ENCODE measurements at regions not wholly inside any gene's neighbourhood (a gene's known extent, or its start where the extent isn't known, plus 50 kb on each side); places are given as distances from the start of the nearest gene placed in this dataset.

DNA sequence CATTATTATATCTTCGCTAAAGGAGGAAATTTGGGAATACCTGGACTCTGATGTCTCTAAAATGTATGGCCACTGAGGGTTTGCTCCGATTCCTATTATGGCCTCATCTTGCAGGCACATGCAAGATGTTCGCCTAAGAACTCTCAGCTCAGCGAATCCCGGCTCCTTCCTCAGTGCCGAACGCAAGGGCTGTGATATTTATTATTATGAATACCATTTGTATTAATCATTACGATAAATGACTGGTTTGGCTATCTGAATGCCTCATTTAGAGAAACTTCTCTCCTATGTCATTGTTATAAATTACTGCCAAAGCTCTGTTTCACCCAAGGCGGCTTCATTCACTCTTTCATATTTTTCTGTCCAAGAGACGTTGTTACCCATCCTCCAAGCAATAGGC lies 369.7 kb upstream of the TSHZ3 start:
- H3K4me1 Mint-ChIP-seq, result no peaks in the 10 kb centered on the region
- TF ChIP-seq, protein P1, sequence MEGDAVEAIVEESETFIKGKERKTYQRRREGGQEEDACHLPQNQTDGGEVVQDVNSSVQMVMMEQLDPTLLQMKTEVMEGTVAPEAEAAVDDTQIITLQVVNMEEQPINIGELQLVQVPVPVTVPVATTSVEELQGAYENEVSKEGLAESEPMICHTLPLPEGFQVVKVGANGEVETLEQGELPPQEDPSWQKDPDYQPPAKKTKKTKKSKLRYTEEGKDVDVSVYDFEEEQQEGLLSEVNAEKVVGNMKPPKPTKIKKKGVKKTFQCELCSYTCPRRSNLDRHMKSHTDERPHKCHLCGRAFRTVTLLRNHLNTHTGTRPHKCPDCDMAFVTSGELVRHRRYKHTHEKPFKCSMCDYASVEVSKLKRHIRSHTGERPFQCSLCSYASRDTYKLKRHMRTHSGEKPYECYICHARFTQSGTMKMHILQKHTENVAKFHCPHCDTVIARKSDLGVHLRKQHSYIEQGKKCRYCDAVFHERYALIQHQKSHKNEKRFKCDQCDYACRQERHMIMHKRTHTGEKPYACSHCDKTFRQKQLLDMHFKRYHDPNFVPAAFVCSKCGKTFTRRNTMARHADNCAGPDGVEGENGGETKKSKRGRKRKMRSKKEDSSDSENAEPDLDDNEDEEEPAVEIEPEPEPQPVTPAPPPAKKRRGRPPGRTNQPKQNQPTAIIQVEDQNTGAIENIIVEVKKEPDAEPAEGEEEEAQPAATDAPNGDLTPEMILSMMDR (IDR thresholded peaks at IDR 0.05), result no peak
- DNase-seq (no peak), ATAC-seq (ENCODE audit: low read depth) (no peak)
- ChIA-PET POLR2A (no interaction called here), CTCF (no interaction called here)
- no peak overlapping the region for H3K27ac Mint-ChIP-seq
- intact Hi-C loops (cut with micrococcal nuclease), result no loop called here
- H3K27me3 Mint-ChIP-seq, result no peaks in the 10 kb centered on the region
- no peaks in the 10 kb centered on the region for H3K36me3 Mint-ChIP-seq (ENCODE audit: low read depth)
- no peak overlapping the region for H3K4me3 Mint-ChIP-seq
- peaks cover 5% of the 10 kb centered on the region for H3K9me3 Mint-ChIP-seq

DNA sequence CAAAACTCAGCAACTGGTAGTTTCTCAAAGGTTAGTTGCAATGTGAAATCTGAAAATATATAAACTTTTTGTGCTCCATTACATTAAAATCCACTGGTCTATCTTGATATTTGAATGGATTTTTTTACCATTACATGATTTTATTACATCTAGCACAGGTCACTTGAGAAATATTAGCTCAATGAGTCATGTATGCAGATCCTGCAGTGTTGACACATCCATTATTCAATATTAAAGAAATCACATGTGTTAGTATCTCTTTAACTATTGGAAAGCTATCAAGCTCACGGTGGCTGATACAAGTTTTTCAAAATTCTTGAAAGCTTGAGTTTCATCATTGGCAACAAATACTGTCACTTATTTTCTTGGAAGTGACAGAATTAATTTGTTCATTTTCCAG lies 373.9 kb upstream of the TSHZ3 start:
- Mint-ChIP-seq H3K9me3 (peaks cover 4% of the 10 kb centered on the region), H3K27ac (no peak overlapping the region), H3K27me3 (no peaks in the 10 kb centered on the region), H3K4me1 (no peaks in the 10 kb centered on the region), H3K36me3 (ENCODE audit: low read depth) (no peaks in the 10 kb centered on the region), H3K4me3 (no peak overlapping the region)
- intact Hi-C loops (cut with micrococcal nuclease), result no loop called here
- ChIA-PET POLR2A (no interaction called here), CTCF (no interaction called here)
- ATAC-seq (ENCODE audit: low read depth), result no peak
- no peak for DNase-seq
- TF ChIP-seq, protein P1 (IDR thresholded peaks at IDR 0.05), result no peak

DNA sequence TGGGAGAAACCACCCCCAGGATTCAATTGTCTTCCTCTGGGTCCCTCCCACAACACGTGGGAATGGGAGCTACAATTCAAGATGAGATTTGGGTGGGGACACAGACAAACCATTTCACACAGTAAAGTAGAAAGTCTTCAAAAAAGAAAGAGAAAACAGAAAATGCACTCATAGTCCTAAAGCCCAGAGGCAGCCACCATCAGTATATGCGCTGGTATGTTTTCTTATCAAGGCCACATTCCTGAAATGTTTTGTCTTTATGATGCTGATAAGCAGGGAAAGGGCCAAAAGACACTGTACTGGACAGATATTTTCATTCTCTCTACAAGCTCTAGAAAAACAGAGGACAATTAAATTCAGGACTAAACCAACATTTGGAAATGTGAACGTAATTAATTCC lies 375.8 kb upstream of the TSHZ3 start:
- CTCF ChIA-PET, result no interaction called here
- Mint-ChIP-seq H3K36me3 (ENCODE audit: low read depth) (no peaks in the 10 kb centered on the region), H3K4me1 (no peaks in the 10 kb centered on the region), H3K27ac (no peak overlapping the region), H3K27me3 (no peaks in the 10 kb centered on the region), H3K9me3 (peaks cover 4% of the 10 kb centered on the region), H3K4me3 (no peak overlapping the region)
- ATAC-seq (ENCODE audit: low read depth) (no peak), DNase-seq (no peak)
- TF ChIP-seq, protein P1 (IDR thresholded peaks at IDR 0.05), result no peak
- intact Hi-C loops (cut with micrococcal nuclease), result no loop called here
- POLR2A ChIA-PET, result no interaction called here

DNA sequence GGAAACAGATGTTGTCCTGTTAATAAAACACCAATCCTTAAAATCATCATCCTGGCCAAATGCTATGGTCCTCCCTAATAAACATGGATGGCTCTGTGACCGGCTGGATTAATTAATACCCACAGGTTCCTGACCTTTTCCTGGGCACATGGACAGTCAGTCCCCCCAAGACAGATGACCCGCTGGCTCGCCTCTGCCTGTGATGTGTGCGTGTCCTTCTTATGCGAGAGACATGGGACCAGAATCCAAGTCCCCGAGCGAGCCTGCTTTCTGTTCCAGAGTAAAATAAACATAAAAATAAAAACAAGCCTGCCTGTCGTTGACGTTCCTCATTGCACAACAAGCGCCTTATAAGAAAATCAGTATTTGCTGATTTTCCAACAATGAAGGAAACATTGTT lies 378.3 kb upstream of the TSHZ3 start:
- no peaks in the 10 kb centered on the region for H3K4me1 Mint-ChIP-seq
- TF ChIP-seq, protein P1 (IDR thresholded peaks at IDR 0.05), result no peak
- ChIA-PET POLR2A (no interaction called here), CTCF (no interaction called here)
- no peaks in the 10 kb centered on the region for H3K36me3 Mint-ChIP-seq (ENCODE audit: low read depth)
- intact Hi-C loops (cut with micrococcal nuclease), result no loop called here
- no peak for DNase-seq
- ATAC-seq (ENCODE audit: low read depth), result no peak
- no peak overlapping the region for H3K4me3 Mint-ChIP-seq
- no peaks in the 10 kb centered on the region for H3K27me3 Mint-ChIP-seq
- no peak overlapping the region for H3K27ac Mint-ChIP-seq
- H3K9me3 Mint-ChIP-seq, result peaks cover 4% of the 10 kb centered on the region

DNA sequence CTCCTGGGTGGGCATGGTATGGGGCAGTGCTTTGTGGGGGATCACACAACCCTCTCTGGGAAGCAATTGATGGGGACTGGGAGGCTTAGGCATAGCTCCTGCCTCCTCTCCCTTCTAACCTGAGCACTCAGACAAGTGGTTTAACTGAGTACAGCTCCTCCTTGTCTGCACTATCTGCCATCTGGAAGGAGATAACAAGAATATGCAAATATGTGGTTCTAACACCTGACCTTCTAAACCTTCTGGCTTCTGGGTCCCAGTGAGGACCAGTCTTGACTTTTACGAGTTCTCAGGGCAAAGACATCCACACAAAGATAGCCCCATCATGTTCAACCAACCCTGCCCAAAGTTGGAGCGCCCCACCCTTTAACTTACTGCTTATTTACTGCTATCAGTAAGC lies 381.0 kb upstream of the TSHZ3 start:
- CTCF ChIA-PET, result no interaction called here
- POLR2A ChIA-PET, result no interaction called here
- intact Hi-C loops (cut with micrococcal nuclease), result no loop called here
- TF ChIP-seq, protein P1 (IDR thresholded peaks at IDR 0.05), result no peak
- Mint-ChIP-seq H3K27me3 (no peaks in the 10 kb centered on the region), H3K36me3 (ENCODE audit: low read depth) (no peaks in the 10 kb centered on the region), H3K9me3 (peaks cover 5% of the 10 kb centered on the region), H3K4me3 (no peak overlapping the region), H3K27ac (no peak overlapping the region), H3K4me1 (no peaks in the 10 kb centered on the region)
- DNase-seq (no peak), ATAC-seq (ENCODE audit: low read depth) (no peak)
